Kidney (tissue), 13 donors: ENCODE measurements at regions not wholly inside any gene's neighbourhood (a gene's known extent, or its start where the extent isn't known, plus 50 kb on each side); places are given as distances from the start of the nearest gene placed in this dataset.

ENCODE experiments used
- DNase-seq, 5 donors: peaks; one replicate each; pipeline ENCODE4 v3.0.0-alpha.2; 2013 to 2020
- FAIRE-seq: peaks from 2 replicates; lab custom pipeline; 2012; peaks lifted over from hg19 to GRCh38; lab: Jason Lieb, UNC
- H3K27ac ChIP-seq, 2 donors: one replicate each; pipeline ENCODE4 v1.7.0; 2013; ENCODE audit warnings: low read depth in 2 of 2, low read length in 2 of 2, inconsistent platforms in 1 of 2
- H3K27me3 ChIP-seq: one replicate; pipeline ENCODE4 v1.7.1; 2013; ENCODE audit warnings: low read length, inconsistent platforms; ENCODE audit not compliant: control insufficient read depth, insufficient read depth
- H3K36me3 ChIP-seq, 3 donors: one replicate each; pipeline versions ENCODE4 v1.7.0 to v1.7.1; 2013; ENCODE audit warnings: low read length in 3 of 3, control low read depth in 1 of 3, inconsistent platforms in 1 of 3; ENCODE audit not compliant: insufficient read depth in 3 of 3, control insufficient read depth in 2 of 3
- H3K4me1 ChIP-seq, 3 donors: one replicate each; pipeline versions ENCODE4 v1.7.0 to v1.7.1; 2013; ENCODE audit warnings: low read length in 3 of 3, inconsistent platforms in 1 of 3, low read depth in 1 of 3; ENCODE audit not compliant: control insufficient read depth in 2 of 3, insufficient read depth in 2 of 3
- H3K4me3 ChIP-seq, 3 donors: one replicate each; pipeline versions ENCODE4 v1.7.0 to v1.8.1; 2013; ENCODE audit warnings: low read length in 3 of 3, control low read depth in 1 of 3, inconsistent platforms in 1 of 3
- H3K9ac ChIP-seq, 3 donors: one replicate each; pipeline versions ENCODE4 v1.7.0 to v1.7.1; 2013; ENCODE audit warnings: low read length in 3 of 3, control low read depth in 1 of 3, inconsistent platforms in 1 of 3
- H3K9me3 ChIP-seq, 3 donors: one replicate each; pipeline versions ENCODE4 v1.7.0 to v1.7.1; 2013; ENCODE audit warnings: low read length in 3 of 3, control low read depth in 1 of 3, inconsistent platforms in 1 of 3; ENCODE audit not compliant: control insufficient read depth in 2 of 3, insufficient read depth in 1 of 3
- intact Hi-C: fragments of 100-400 bp; cut with DNase I; formaldehyde crosslinking; loops from one replicate; pipeline ENCODE4 v1.11.1; 2022
- TF ChIP-seq, protein P1 (sequence below): IDR thresholded peaks from 3 replicates; pipeline ENCODE4 v1.5.1; 2012; ENCODE audit warnings: mild to moderate bottlenecking, moderate library complexity, borderline replicate concordance; ENCODE audit not compliant: insufficient read depth; ENCODE audit errors: extremely low read depth
- donor health status: control.
- donor health status: control.
- donor health status: control.
- donor health status: control.
- donor health status: control.
- donor health status: DM: yes; HTN: yes; CAD: no.
- donor health status: Normal renal cell carcinoma (clear cell type).

DNA sequence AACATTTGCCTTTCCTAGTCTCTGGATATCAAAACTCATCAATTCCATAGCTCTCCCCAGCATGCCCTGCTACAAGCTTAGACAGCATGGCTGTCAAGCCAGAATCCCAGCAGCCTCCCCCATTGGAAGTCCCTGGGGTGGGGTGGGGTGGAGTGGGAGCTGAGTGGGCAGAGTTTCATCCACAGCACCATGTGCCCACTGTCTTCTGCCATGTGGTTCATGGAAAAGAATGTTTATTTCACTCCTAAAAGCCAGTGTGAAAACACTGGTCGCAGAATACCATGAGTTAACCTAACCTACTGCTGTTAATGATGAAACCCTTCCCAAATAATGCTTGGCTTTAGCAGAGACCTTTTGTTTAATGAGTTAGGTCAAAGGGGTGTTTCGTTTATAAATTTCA lies 80.2 kb upstream of the KIRREL3 start:
- TF ChIP-seq, protein P1, sequence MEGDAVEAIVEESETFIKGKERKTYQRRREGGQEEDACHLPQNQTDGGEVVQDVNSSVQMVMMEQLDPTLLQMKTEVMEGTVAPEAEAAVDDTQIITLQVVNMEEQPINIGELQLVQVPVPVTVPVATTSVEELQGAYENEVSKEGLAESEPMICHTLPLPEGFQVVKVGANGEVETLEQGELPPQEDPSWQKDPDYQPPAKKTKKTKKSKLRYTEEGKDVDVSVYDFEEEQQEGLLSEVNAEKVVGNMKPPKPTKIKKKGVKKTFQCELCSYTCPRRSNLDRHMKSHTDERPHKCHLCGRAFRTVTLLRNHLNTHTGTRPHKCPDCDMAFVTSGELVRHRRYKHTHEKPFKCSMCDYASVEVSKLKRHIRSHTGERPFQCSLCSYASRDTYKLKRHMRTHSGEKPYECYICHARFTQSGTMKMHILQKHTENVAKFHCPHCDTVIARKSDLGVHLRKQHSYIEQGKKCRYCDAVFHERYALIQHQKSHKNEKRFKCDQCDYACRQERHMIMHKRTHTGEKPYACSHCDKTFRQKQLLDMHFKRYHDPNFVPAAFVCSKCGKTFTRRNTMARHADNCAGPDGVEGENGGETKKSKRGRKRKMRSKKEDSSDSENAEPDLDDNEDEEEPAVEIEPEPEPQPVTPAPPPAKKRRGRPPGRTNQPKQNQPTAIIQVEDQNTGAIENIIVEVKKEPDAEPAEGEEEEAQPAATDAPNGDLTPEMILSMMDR: no peak
- no peaks in the 10 kb centered on the region for H3K4me1 ChIP-seq
- FAIRE-seq: no peak
- DNase-seq: no peak
- no peaks in the 10 kb centered on the region for H3K9me3 ChIP-seq
- no peak overlapping the region for H3K4me3 ChIP-seq
- no peaks in the 10 kb centered on the region for H3K36me3 ChIP-seq
- intact Hi-C loops: no loop called here
- H3K27me3 ChIP-seq: no peaks in the 10 kb centered on the region
- no peak overlapping the region for H3K9ac ChIP-seq
- no peak overlapping the region for H3K27ac ChIP-seq

DNA sequence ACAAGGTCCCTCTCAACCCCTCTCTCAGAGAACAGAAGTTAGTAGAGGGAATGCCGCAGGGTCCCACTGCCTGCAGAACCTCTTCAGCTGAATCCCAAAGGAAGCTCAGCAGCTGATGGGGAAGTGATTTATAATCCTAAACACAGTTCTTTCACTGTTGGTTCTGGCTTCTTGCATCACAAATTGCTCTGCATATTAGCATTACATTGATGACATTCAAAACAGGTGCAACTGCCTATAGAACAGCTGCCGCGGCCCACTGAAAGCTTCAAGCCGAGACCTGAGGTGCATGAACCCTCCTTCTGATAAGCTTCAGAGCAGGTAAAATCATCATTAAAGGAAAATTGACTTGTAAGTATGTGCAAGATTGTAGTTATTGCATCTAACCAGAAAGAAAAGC lies 75.2 kb upstream of the KIRREL3 start:
- TF ChIP-seq, protein P1: no peak
- H3K9ac ChIP-seq: no peak overlapping the region
- intact Hi-C loops: no loop called here
- no peak overlapping the region for H3K27ac ChIP-seq
- H3K36me3 ChIP-seq: no peaks in the 10 kb centered on the region
- no peak for DNase-seq
- H3K27me3 ChIP-seq: no peaks in the 10 kb centered on the region
- no peak overlapping the region for H3K4me3 ChIP-seq
- no peaks in the 10 kb centered on the region for H3K9me3 ChIP-seq
- FAIRE-seq: no peak
- no peaks in the 10 kb centered on the region for H3K4me1 ChIP-seq

DNA sequence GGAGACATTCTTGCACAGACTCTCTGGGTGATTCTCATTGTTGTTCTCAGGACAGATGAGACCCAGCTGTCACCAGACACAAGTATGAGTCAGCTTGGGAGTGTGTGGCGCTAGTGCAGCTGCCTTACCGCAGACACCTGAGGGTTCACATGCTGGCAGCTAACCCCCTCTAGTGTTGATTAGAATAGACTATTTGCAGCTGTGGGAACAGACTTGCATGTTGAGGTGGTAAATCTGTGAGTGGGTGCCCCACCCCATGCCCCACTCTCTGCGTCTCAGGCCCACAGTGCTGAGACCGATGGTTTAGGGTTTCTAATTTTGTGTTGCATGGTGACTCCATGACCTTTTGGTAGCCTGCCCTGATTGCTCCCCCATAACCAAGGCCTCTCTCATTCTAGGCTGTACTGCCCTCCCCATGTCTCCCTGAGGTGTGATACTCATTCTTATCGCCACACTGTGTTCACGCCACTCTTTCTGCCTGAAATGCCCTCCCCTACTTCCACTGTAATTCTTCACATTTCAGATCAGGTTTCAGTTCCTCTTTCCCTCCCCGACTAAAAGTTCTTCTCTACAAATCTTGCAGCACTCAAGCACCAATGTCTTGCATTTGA lies 73.7 kb upstream of the KIRREL3 start:
- no peak overlapping the region for H3K4me3 ChIP-seq
- H3K27ac ChIP-seq: no peak overlapping the region
- no peaks in the 10 kb centered on the region for H3K9me3 ChIP-seq
- no peaks in the 10 kb centered on the region for H3K27me3 ChIP-seq
- FAIRE-seq (no peak), DNase-seq (peak in 4 of 5 donors; percentile 74 to 90 (median 81))
- H3K9ac ChIP-seq: no peak overlapping the region
- H3K4me1 ChIP-seq: no peaks in the 10 kb centered on the region
- H3K36me3 ChIP-seq: no peaks in the 10 kb centered on the region
- intact Hi-C loops: no loop called here
- TF ChIP-seq, protein P1: no peak

DNA sequence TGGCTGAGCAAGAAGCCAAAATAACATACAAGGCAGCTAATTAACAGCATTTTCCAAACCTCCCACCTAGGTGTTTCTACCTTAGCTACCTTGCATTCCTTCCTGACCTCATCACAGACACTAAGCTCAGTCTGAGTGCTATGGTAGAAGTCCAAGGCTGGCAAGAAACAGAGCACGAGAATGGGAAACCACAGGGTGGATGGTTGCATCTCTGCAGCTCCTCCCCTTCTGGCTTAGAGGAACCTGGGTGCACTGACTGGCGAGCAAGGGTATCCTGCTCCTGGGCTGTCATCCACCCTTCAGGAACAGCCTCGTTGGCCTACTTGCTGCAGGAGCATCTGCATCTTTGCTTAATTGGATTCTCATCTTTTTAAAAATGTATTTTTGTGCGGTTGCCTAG lies 73.1 kb upstream of the KIRREL3 start:
- intact Hi-C loops: no loop called here
- no peak overlapping the region for H3K9ac ChIP-seq
- FAIRE-seq (no peak), DNase-seq (no peak)
- H3K36me3 ChIP-seq: no peaks in the 10 kb centered on the region
- H3K27ac ChIP-seq: no peak overlapping the region
- TF ChIP-seq, protein P1: no peak
- H3K27me3 ChIP-seq: no peaks in the 10 kb centered on the region
- no peaks in the 10 kb centered on the region for H3K4me1 ChIP-seq
- no peaks in the 10 kb centered on the region for H3K9me3 ChIP-seq
- no peak overlapping the region for H3K4me3 ChIP-seq
